Muscle of back (tissue), 3 donors: ENCODE measurements at regions not wholly inside any gene's neighbourhood (a gene's known extent, or its start where the extent isn't known, plus 50 kb on each side); places are given as distances from the start of the nearest gene placed in this dataset.
"Not testable (repeated sequence)": the region's sequence is repeated elsewhere in the genome, so short reads cannot be mapped to it uniquely, and the experiment has no call there.

ENCODE experiments used
- DNase-seq, 3 donors: peaks; one replicate each; pipeline versions ENCODE4 v3.0.0 to v3.0.0-alpha.2; 2013

DNA sequence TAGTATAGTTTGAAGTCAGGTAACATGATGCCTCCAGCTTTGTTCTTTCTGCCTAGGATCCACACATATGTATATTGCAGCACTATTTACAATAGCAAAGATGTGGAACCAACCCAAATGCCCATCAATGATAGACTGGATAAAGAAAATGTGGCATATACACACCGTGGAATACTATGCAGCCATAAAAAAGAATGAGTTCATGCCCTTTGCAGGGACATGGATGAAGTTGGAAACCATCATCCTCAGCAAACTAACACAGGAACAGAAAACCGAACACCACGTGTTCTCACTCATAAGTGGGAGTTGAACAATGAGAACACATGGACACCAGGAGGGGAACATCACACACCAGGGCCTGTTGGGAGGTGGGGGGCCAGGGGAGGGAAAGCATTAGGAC lies 1111.5 kb downstream of the BRD1 start:
- DNase-seq: not testable (repeated sequence)

DNA sequence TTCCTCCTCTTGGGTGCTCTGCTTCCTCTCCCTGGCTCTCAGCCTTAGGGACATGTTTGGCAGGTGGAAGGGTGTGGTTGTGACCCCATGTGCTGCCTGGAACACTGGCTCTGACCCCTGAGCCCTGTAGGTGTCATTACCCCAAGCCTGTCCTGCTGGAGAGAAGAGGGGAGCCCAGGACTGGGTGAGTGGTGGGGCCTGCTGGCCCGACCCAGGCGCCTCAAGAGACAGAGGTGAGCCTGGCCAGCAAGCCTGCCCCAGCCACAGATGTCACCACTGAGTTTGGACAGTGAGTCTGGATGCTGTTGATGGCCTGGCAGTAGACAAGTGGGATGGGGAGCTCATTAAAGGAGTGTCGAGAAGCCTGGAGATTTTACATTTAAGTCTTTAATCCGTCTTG lies 1112.2 kb downstream of the BRD1 start:
- DNase-seq: no peak

DNA sequence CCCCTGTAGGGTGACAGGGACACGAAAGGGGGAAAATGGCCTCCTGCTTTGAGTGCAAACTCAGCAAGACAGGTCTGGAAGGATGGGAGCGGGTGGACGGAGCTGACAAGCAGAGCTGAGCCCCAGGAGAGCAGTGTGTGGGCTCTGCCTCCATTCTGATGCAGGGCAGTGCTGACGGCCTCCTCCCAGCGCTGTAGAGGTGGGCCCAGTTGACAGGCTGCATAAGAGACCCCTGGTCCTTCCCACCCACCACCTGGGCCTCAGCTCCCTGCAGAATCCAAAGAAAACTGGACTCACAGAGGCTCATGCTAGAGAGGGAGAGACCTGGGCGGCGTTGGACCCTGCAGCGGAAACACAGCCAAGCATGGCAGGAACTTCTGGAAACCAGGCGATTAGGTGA lies 1113.4 kb downstream of the BRD1 start:
- no peak for DNase-seq

DNA sequence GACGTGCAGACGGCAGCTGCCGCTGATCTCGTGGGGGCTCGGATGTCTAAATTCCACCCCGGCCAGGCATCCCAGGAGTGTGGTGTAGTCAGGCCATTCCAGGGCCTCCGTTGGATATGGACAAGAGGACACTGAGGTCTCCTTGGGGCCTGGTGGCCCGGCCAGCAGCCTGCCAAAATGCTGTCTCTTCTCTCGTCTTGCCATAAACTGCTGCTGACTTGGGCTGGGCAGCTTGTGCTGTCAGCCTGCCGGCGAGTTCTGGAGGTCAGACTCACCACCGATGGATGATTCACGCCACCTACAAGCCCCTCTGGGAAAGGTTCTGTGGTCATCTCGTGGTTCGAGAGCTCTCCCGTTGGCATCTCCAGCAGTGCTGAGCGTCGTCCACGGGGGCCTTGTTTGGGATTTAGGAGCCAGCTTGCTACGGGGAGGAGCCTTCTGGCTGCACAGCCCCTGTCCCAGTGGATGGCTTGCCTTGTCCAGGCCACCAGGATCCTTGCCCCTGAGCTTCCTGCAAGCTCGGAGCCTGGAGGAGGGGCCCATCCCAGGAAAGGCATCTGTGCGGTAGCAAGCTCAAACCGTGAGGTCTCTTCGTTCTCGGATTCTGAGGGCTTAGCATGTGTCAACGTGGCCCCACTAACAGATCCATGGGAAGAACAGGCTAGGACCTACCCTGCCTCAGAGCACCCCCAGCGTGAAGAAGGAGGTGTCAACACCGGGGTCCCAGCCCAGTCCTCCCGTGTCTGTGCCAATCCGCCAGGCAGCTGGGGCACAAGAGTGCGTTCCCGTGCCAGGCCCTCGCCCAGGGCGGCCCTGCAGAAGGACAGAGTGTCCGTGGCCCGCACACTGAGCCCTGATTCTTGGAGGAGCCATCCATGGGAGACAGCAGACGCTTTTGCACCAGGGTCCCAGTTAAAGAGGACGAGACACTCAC lies 1114.1 kb downstream of the BRD1 start:
- DNase-seq: peak in 1 of 3 donors; percentile 24

DNA sequence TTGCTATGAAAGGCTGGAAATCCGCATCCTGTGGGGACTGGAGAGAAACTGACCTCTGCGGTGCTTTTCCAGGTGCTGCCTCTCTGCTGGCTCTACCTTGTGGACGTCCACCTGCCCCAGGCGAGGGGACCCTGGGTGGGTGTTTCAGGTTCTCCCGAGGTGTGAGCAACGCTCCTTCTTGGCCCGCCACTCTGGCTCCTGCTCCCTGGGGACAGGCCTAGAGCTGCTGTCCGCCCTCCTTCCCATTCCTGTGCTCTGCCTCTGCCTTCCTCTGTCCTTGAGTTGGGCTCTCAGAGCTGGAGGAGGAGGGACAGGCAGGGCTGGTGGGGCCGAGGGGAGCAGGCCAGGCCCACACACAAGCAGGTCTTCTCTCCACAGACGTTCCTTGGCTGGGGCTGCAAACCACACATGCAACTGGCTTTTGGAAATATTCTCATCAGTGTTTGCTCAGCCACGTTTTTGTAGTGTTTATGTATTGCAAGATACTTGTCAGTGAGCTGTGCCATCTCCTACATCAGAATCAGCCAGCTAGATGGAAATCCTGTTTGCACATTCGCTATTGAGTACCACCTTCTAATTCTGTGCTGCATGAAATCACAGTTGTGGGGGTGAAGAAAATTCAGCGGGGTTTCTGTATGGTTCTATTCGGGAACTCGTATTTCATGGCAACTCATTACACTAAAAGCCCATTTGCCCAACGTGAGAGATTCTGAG lies 1115.0 kb downstream of the BRD1 start:
- no peak for DNase-seq

DNA sequence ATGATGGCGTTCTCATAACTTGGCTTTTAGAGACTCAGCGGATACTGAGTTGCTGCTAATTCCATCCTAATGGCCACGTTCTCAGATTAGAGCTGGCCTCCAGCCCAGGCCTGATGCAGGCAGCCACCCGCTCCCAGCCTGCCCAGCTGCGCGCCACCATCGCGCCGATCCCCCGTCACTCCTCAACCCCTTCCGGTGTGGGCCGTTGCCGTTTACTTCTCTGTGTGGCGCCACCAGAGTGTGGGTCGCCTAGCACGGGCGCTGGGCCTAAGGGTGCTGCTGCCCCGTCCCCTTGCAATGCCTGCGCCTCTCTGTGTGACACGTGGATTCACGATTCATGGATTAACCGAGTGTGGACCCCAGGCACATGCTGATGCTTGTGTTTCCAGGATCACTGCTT lies 1116.0 kb downstream of the BRD1 start:
- no peak for DNase-seq

DNA sequence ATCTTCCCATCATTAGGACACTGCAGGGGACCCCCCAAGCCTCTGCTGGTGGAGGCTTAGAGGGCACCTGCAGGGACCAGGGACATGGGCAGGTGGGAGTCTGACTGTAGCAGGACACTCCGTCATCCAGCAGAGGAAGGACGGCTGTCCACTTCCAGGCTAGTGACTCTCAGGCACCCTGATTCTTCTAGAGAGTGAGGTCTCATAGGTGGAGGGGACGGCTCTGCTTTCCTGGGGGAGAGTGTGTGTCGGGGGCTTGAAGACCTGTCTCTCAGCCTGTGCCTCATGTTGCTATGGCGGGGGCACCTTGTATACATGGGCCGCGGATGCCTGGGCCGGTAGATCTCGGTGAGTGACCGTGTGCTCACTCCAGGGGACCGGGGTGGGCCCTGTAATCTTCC lies 1116.6 kb downstream of the BRD1 start:
- DNase-seq: no peak

DNA sequence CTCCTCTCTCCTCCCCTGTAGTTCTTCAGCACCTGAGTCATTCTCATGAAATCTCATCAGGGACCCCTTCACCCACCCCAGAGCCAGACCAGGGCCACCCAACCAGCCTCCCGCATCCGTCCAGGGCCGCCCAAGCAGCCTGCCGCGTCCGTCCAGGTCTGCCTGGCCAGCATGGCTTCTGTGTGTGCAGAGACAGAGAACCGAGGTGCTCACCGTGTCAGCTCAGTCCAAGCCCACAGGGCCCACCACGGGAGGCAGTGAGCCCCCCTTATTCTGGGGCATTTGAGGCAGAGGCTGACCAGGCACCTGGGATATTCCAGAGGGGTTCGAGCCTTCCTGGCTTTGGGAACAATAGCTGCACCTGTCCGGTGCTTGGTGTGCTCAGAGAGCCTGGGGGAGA lies 1117.3 kb downstream of the BRD1 start:
- DNase-seq: no peak

DNA sequence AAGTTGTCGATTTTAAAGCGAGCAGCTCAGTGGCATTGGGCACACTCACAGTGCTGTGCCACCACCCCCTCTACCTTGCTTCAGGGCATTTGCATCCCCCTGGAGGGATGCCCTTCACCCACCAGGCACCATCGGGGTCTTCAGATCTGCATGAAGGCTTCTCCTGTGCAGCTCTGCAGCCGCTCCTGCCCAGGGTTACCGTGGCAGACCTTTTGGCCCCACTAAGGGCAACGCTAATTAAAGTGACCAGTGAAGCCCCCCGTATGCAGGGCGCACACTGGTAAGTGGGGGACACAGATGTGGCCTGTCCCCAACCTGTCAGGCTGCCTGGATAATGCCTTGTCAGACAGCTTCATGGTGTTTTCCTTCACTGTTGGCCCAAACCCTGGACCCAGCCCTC lies 1117.7 kb downstream of the BRD1 start:
- DNase-seq: no peak

DNA sequence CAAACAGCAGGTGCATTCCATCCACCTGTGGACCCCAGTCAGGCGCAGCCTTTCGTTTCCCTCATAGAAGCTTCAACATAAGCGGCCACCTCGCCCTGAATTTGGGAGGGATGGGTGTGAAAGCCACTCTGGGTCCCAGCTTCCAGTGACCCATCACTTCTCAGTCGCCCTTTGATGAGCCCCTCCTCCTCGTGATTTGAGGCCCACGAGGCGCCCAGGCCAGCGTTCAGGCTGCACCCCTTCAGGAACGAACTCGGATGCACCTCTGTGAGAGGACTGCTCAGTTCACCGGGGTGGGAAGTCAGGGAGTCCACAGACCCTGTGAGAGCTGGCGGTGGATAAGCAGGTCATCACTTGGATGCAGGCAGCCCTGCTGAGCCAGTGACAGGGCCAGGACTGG lies 1118.2 kb downstream of the BRD1 start:
- no peak for DNase-seq

DNA sequence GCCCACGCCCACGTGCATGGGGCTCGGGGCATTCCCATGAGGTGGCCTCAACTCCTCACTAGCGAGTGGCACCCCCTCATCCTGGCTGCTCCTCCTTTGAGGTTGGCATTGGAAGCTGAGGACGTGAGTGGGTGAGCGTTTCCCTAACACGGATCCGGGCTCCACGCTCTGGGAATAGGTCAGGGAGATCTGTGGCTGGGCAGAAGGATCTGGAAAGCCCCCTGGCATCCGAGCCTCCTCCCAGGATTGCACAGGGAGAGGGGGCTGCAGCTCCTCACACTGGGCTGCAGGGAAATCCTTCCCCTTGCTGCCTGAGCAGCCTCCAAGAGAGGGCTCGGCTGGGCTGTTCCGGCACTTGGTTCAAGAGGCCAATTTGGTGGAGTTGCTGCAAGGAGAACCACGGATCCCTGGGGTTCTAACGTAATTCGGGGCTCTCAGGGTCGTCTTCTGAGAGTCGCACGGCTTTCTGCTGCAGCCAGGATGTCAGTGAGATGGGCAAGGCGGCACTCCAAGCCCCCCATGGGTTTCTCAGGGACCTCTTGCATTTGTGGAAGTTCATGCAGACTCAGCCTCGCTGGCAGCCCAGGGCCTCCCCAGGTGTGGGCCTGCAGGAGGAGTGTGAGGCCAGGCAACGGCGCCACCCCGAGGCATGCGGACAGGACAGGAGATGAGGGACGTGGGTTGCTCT lies 1119.0 kb downstream of the BRD1 start:
- no peak for DNase-seq

DNA sequence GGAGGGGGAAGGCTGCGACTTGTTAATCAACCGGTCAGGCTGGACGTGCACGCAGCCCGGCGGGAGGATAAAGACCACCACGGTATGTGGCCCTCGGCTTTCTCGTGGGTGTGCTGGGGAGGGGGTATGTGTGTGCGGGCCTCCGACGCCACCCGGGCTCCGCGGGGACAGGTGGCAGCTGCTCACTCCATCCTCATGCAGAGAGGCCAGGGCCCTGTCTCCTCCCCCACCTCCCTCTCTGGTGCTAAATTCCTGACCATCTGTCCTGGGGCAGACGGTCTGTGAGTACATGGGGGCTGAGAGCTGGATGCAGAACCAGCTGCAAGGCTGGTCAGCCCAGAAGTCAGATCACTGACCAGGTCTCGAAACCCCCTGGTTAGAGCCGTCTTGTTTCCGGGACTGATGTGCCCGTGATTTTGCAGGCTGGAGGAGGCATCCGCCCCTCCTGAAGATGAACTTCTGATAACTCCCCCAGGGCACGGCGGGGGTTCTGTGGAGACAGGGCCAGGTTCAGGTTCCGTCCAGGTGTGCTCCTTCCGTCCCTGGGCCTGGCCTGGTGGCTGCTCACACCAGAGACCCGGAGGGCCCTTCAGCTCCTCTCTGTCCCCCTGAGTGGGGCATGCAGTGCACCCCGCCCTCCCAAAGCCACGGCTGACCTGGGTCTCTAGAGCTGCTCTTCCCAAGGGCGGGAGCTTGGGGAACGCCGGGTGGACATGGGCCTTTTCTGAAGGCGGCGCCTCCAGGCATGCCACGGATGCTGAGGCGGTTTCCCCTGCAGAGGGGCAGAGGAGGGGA lies 1119.7 kb downstream of the BRD1 start:
- peak in 1 of 3 donors; percentile 14 for DNase-seq

DNA sequence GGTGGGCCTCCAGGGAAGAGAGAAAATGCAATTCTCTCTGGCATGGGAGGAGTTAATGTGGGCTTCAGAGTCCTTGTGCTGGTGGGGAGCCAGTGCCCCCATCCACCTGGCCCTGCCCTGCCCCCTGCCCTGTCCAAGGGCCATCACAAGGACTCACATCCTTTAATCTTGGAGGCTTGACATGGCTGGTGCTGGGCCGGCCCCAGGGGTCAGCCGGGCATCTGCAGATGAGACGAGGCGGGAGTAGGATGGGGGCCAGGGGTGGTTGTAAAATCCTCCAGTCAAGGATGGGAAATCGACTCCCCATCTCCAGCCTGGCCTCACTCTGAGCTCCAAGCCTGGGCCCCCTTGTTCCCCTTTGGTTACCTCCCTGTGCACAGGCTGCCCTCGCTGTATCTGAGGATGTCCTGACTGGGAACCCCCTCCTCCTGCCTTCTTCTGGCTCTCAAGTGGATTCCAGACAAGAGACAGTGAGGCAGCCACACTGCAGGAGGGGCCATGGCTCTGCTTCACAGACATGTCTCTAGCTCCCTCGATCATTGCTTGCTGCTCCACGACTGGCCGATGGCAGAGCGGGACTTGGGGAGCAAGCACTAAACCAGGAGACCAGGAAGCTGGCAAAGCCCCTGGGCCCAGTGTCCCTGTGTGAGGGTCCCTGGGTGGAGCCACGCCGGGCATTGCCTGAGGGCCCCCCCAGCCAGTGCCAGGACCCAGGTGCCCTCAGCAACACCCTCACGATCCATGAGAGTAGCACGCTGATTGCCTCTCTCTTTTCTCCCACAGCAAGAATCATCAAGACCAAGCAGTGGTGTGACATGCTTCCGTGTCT lies 1120.5 kb downstream of the BRD1 start:
- no peak for DNase-seq

DNA sequence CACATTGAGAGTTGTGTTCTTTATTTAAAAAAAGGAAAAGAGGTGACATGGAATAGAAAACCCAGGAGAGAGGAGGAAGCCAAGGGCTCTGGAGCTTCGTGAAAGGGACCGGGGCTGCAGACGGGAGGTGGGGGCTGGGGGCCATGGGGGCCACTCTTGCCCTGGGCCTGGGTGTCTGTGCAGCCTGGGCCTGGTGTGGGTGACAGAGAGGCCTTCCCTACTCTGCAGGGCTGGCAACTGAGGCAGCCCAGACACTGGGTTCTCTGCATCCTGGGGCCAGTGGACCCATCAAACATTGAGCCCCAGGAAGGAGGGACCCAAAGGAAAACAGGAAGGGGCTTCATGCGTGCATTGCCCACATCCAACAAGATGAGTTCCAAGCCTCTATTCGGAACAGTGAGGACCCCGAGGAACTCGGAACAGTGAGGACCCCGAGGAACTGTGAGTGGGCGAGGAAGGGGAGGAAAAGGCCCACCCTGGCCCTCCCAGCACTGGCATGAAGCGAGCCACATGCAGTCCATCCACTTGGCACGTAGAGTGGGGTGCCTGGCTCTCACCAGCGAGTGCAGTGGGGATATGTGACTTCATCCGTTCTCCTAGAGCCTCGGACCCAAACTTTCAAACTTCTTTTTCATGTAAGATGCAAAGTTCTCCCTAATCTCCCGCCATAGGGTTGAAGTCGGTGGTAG lies 1121.6 kb downstream of the BRD1 start:
- DNase-seq: no peak

DNA sequence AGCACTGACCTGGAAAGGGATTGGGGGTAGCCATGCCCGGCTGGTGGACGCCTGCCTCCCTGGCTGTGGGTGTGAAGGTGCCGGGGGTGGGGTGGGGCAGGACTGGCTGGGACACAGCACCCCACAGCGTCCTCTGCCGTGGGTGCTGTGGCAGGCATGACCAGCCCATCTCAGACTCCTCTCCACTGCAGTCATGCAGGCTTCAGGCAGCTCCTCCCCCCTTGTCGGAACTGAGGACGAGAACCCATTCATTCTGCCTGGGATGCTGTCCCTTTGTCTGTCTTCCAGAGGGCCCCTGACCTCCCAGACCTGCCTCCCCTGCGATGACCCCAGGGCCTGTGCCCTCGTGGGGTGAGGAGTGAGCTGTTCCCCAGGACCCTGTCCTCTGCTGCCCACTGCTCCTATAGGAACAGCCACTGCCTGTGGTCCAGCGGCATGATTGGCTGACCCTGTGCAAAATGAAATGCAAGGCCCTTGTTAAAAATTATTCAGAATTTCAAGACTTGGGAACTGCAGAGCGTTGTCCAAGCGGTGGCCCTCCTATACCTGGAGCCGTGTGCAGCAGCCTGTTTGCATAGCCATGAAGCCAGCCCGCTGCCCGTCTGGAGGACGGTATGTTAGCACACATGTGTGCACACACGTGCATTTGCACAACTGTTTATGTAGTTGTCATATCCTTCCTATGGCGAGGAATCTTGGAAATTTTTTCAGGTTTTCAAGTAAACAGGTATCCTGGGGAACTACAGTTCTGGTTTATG lies 1122.3 kb downstream of the BRD1 start:
- no peak for DNase-seq

DNA sequence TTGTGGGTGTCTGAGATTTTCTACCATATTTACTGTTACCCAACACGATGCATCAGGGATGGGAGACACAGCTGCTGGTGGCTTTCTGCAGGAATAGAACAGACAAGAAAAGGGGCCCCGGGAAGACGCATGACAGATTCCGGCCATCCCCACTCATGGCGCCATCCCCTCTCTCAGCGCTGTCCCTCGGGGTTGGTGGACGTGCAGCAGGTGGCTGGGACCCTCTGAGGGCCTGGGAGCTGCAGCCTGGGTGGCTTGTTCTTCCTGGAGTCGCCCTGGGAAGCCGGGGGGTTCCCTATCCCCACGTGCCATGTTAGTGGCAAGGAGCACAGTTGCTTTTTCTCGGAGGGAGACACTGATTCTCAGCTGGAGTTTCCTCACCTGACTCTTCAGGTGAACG lies 1123.3 kb downstream of the BRD1 start:
- DNase-seq: no peak

DNA sequence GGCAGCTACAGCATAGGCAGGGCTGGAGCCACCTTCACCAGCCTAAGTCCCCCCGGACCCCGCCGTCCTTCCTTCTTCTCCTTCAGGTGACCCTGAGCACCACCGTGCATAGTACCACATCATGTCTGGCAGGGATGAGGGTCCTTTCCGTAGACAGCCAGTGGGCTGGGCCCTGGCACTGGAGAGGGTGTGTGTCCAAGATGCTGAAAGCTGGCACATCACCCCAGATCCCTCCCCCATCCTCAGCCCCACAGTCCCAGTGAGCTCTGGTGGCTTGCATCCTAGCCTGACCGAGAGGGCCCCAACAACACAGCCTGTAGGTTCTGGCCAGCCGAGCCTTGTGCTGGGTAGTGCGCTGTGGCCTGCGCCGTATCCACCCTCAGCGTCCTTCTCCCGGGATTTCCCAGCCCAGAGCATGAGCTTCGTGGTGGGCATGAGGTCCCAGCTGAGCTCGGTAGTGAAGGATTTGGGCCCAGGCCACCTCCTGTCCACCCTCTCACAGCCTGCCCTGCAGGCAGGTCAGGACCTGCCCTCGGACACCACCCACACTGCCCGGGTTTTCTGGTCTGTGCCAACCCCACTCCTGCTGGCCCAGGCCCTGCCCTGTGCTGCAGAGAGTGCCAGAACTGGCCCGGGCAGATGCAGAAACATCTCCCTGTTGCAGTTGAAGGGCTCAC lies 1124.3 kb downstream of the BRD1 start:
- DNase-seq: no peak

DNA sequence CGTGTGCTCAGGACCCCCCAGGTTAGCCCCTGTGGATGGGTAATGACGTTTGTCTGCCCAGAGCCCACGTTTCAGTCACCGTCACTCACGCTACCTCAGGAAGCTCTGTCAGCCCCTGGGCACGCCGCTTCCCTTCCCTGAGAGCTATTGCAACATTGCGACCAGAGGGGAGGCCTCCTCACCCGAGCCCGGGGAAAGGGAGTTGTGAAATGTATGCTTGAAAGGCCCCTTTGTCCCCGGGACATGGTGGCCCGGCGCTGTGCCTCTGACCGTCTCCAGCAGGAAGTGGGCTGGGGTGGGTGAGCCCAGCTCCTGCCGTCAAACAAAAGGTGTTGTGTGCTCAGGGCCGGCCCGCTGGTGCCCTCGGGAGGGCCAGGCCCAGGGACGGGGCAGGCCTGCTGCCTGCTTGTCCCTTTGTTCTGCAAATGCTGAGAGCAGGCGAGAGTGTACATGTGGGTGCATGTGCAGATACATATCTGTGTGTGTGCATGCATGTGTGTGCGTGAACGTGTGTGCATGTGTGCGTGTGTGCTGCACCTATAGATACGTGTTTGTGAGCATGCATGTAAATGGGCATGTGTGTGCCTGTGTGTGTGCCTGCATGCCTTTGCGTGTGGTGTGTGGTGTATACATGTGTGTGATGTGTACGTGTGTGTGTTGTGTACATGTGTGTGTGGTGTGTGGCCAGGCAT lies 1125.0 kb downstream of the BRD1 start:
- no peak for DNase-seq
